ENCODE measurements at regions not wholly inside any gene's neighbourhood (a gene's known extent, or its start where the extent isn't known, plus 50 kb on each side); places are given as distances from the start of the nearest gene placed in this dataset.

GRCh38 chr6:26267083-26267589 lies 97.9 kb upstream of the BTN3A2 start:
- Mint-ChIP-seq H3K27me3 (no peaks in the 10 kb centered on the region), H3K36me3 (ENCODE audit: low read depth) (peaks cover 7% of the 10 kb centered on the region), H3K27ac (no peak overlapping the region), H3K4me1 (peaks cover 21% of the 10 kb centered on the region), H3K9me3 (ENCODE audit: low read depth) (no peaks in the 10 kb centered on the region), H3K4me3 (no peak overlapping the region)
- ATAC-seq (no peak), DNase-seq (no peak)
- ChIA-PET CTCF (interaction anchor here (1.7 kb wide), 1 partner anchor 16 kb away, joined by 4 read pairs; no protein-coding TSS in a partner anchor), POLR2A (no interaction called here)
- intact Hi-C loops (cut with DNase I, micrococcal nuclease), result no loop called here

- no peaks in the 10 kb centered on the region for H3K27me3 Mint-ChIP-seq
- H3K4me3 Mint-ChIP-seq, result no peak overlapping the region
- POLR2A ChIA-PET, result interaction anchor here (0.8 to 7.9 kb wide), 6 partner anchors 34 to 863 kb away, joined by 5 to 95 read pairs (median 14); a partner anchor contains a TSS
- DNase-seq (peak; percentile 70), ATAC-seq (peak; percentile 17)
- H3K4me1 Mint-ChIP-seq, result peaks cover 21% of the 10 kb centered on the region
- peaks cover 7% of the 10 kb centered on the region for H3K36me3 Mint-ChIP-seq (ENCODE audit: low read depth)
- H3K27ac Mint-ChIP-seq, result no peak overlapping the region
- H3K9me3 Mint-ChIP-seq (ENCODE audit: low read depth), result no peaks in the 10 kb centered on the region
- CTCF ChIA-PET, result interaction anchor here (1.0 kb wide), 1 partner anchor 12 kb away, joined by 4 read pairs; no protein-coding TSS in a partner anchor
- intact Hi-C loops (cut with DNase I, micrococcal nuclease), result no loop called here
These were observed 96.2 kb upstream of the BTN3A2 start for GRCh38 chr6:26268659-26269402.

GRCh38 chr6:26269531-26270485 lies 95.2 kb upstream of the BTN3A2 start:
- intact Hi-C loops (cut with DNase I, micrococcal nuclease), result loop anchor here (2.0 to 5.0 kb wide), 8 partner anchors 29 to 1537 kb away; a partner anchor contains a TSS
- H3K9me3 Mint-ChIP-seq (ENCODE audit: low read depth), result no peaks in the 10 kb centered on the region
- ATAC-seq, result no peak

GRCh38 chr6:26270486-26270861 lies 94.5 kb upstream of the BTN3A2 start:
- H3K27ac Mint-ChIP-seq, result no peak overlapping the region
- CTCF ChIA-PET, result interaction anchor here (1.0 to 1.6 kb wide), 4 partner anchors 10 to 54 kb away, joined by 3 to 4 read pairs (median 3); a partner anchor contains a TSS
- H3K4me3 Mint-ChIP-seq, result no peak overlapping the region
- no peaks in the 10 kb centered on the region for H3K9me3 Mint-ChIP-seq (ENCODE audit: low read depth)
- DNase-seq, result peak; percentile 51
- peaks cover 21% of the 10 kb centered on the region for H3K4me1 Mint-ChIP-seq
- no peaks in the 10 kb centered on the region for H3K27me3 Mint-ChIP-seq
- H3K36me3 Mint-ChIP-seq (ENCODE audit: low read depth), result peaks cover 7% of the 10 kb centered on the region
- ATAC-seq, result no peak
- intact Hi-C loops (cut with DNase I, micrococcal nuclease), result loop anchor here (2.0 to 5.0 kb wide), 8 partner anchors 30 to 1537 kb away; a partner anchor contains a TSS
- POLR2A ChIA-PET, result interaction anchor here (0.5 to 7.9 kb wide), 23 partner anchors 10 to 1602 kb away, joined by 3 to 107 read pairs (median 6); a partner anchor contains a TSS

More at GRCh38 chr6:26269531-26270485, 95.2 kb upstream of the BTN3A2 start:
- Mint-ChIP-seq H3K36me3 (ENCODE audit: low read depth) (peaks cover 7% of the 10 kb centered on the region), H3K4me1 (peaks cover 21% of the 10 kb centered on the region), H3K4me3 (no peak overlapping the region), H3K27me3 (no peaks in the 10 kb centered on the region), H3K27ac (no peak overlapping the region)
- ChIA-PET POLR2A (interaction anchor here (0.5 to 7.9 kb wide), 22 partner anchors 11 to 1602 kb away, joined by 3 to 107 read pairs (median 6); a partner anchor contains a TSS), CTCF (interaction anchor here (1.0 to 1.6 kb wide), 4 partner anchors 9 to 16 kb away, joined by 3 to 4 read pairs (median 4); a partner anchor contains a TSS)
- no peak for DNase-seq

- no peaks in the 10 kb centered on the region for H3K9me3 Mint-ChIP-seq (ENCODE audit: low read depth)
- H3K36me3 Mint-ChIP-seq (ENCODE audit: low read depth), result peaks cover 7% of the 10 kb centered on the region
- ChIA-PET CTCF (interaction anchor here (0.9 to 1.6 kb wide), 5 partner anchors 10 to 54 kb away, joined by 3 to 4 read pairs (median 3); a partner anchor contains a TSS), POLR2A (interaction anchor here (0.5 to 7.9 kb wide), 24 partner anchors 10 to 1601 kb away, joined by 3 to 107 read pairs (median 5); a partner anchor contains a TSS)
- H3K4me3 Mint-ChIP-seq, result no peak overlapping the region
- peak; percentile 43 for ATAC-seq
- intact Hi-C loops (cut with DNase I, micrococcal nuclease), result loop anchor here (1.0 to 5.0 kb wide), 15 partner anchors 20 to 1536 kb away; a partner anchor contains a TSS
- no peaks in the 10 kb centered on the region for H3K27me3 Mint-ChIP-seq
- peaks cover 23% of the 10 kb centered on the region for H3K4me1 Mint-ChIP-seq
- DNase-seq, result peak; percentile 85
- no peak overlapping the region for H3K27ac Mint-ChIP-seq
These were observed 93.9 kb upstream of the BTN3A2 start for GRCh38 chr6:26270903-26271667.

GRCh38 chr6:26271668-26272024 lies 93.4 kb upstream of the BTN3A2 start:
- ATAC-seq, result no peak
- H3K4me3 Mint-ChIP-seq, result no peak overlapping the region
- DNase-seq, result no peak

GRCh38 chr6:26272171-26272637 lies 92.8 kb upstream of the BTN3A2 start:
- DNase-seq (peak; percentile 67), ATAC-seq (peak; percentile 7)
- Mint-ChIP-seq H3K27ac (no peak overlapping the region), H3K4me3 (no peak overlapping the region), H3K36me3 (ENCODE audit: low read depth) (peaks cover 7% of the 10 kb centered on the region), H3K4me1 (peaks cover 23% of the 10 kb centered on the region), H3K9me3 (ENCODE audit: low read depth) (no peaks in the 10 kb centered on the region), H3K27me3 (no peaks in the 10 kb centered on the region)
- ChIA-PET POLR2A (interaction anchor here (0.6 to 7.9 kb wide), 20 partner anchors 12 to 1593 kb away, joined by 3 to 107 read pairs (median 8); a partner anchor contains a TSS), CTCF (interaction anchor here (0.8 to 3.1 kb wide), 4 partner anchors 12 to 246 kb away, joined by 3 to 23 read pairs (median 4); a partner anchor contains a TSS)
- intact Hi-C loops (cut with DNase I, micrococcal nuclease), result loop anchor here (1.0 to 5.0 kb wide), 8 partner anchors 13 to 1535 kb away; a partner anchor contains a TSS

More at GRCh38 chr6:26271668-26272024, 93.4 kb upstream of the BTN3A2 start:
- H3K36me3 Mint-ChIP-seq (ENCODE audit: low read depth), result peaks cover 7% of the 10 kb centered on the region
- H3K4me1 Mint-ChIP-seq, result peaks cover 23% of the 10 kb centered on the region
- POLR2A ChIA-PET, result interaction anchor here (0.5 to 7.9 kb wide), 18 partner anchors 10 to 1595 kb away, joined by 3 to 107 read pairs (median 6); a partner anchor contains a TSS
- H3K27me3 Mint-ChIP-seq, result no peaks in the 10 kb centered on the region
- intact Hi-C loops (cut with DNase I, micrococcal nuclease), result loop anchor here (1.0 to 5.0 kb wide), 18 partner anchors 14 to 1536 kb away; a partner anchor contains a TSS
- no peak overlapping the region for H3K27ac Mint-ChIP-seq
- no peaks in the 10 kb centered on the region for H3K9me3 Mint-ChIP-seq (ENCODE audit: low read depth)
- CTCF ChIA-PET, result interaction anchor here (0.9 to 1.4 kb wide), 3 partner anchors 11 to 55 kb away, joined by 3 to 4 read pairs (median 4); a partner anchor contains a TSS

- H3K9me3 Mint-ChIP-seq (ENCODE audit: low read depth), result no peaks in the 10 kb centered on the region
- no peak overlapping the region for H3K27ac Mint-ChIP-seq
- peaks cover 20% of the 10 kb centered on the region for H3K4me1 Mint-ChIP-seq
- DNase-seq (peak; percentile 16), ATAC-seq (peak; percentile 1)
- ChIA-PET POLR2A (interaction anchor here (0.6 to 7.9 kb wide), 21 partner anchors 10 to 1344 kb away, joined by 3 to 107 read pairs (median 6); a partner anchor contains a TSS), CTCF (interaction anchor here (0.5 to 3.1 kb wide), 9 partner anchors 10 to 100 kb away, joined by 3 to 23 read pairs (median 4); a partner anchor contains a TSS)
- no peak overlapping the region for H3K4me3 Mint-ChIP-seq
- peaks cover 7% of the 10 kb centered on the region for H3K36me3 Mint-ChIP-seq (ENCODE audit: low read depth)
- H3K27me3 Mint-ChIP-seq, result no peaks in the 10 kb centered on the region
- intact Hi-C loops (cut with DNase I, micrococcal nuclease), result loop anchor here (1.0 to 5.0 kb wide), 8 partner anchors 11 to 1533 kb away; a partner anchor contains a TSS
These were observed 91.1 kb upstream of the BTN3A2 start for GRCh38 chr6:26273673-26274588.

- Mint-ChIP-seq H3K9me3 (ENCODE audit: low read depth) (no peaks in the 10 kb centered on the region), H3K4me1 (peaks cover 9% of the 10 kb centered on the region), H3K4me3 (no peak overlapping the region), H3K36me3 (ENCODE audit: low read depth) (peaks cover 7% of the 10 kb centered on the region), H3K27me3 (no peaks in the 10 kb centered on the region), H3K27ac (no peak overlapping the region)
- intact Hi-C loops (cut with DNase I, micrococcal nuclease), result no loop called here
- ATAC-seq (no peak), DNase-seq (no peak)
- CTCF ChIA-PET, result interaction anchor here (1.0 kb wide), 1 partner anchor 46 kb away, joined by 4 read pairs; no protein-coding TSS in a partner anchor
- POLR2A ChIA-PET, result interaction anchor here (6.3 to 7.9 kb wide), 2 partner anchors 9 to 41 kb away, joined by 95 to 107 read pairs; a partner anchor contains a TSS
These were observed 89.3 kb upstream of the BTN3A2 start for GRCh38 chr6:26275663-26276062.

All from activated CD4-positive, alpha-beta T cell treated with anti-CD3 and anti-CD28 coated beads for 36 hours (primary cell).